GM12874 (cell line): ENCODE measurements at regions not wholly inside any gene's neighbourhood (a gene's known extent, or its start where the extent isn't known, plus 50 kb on each side); places are given as distances from the start of the nearest gene placed in this dataset.

Experiments
- TF ChIP-seq, protein P1 (sequence below): IDR thresholded peaks from 2 replicates; pipeline ENCODE4 v1.5.1; 2011; ENCODE audit warnings: low read depth, mild to moderate bottlenecking, control low read depth, low read length, moderate library complexity; ENCODE audit not compliant: insufficient read depth

DNA sequence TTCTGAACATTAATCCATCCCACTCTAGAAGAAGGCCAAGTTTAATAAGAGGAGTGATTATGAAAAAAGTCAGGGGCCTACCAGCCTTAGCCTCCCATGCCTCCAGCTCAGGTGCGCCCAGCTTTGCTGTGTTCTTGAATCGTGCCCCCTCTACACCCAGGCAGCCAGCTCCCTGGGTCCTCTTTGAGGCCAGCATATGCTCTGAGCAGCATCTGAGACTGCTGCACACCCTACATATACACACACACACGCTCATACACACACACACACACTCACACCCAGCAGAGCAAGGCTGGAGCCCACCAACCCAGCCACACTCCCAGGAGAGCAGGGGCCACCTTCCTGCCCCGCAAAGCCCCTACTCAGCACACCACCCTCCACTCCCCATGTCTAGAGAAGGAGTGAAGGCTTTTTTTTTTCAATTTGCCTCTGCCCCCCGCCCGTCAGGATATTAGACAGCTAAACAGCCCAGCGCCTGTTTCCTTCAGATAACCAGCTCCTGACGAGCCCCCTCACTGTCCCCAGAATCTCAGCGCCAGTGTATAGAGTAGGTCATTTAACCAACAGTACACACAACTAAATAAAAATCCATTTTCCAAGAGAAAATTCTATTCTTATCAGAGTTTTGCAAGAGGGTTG lies 121.6 kb downstream of the BUD13 start:
- TF ChIP-seq, protein P1, sequence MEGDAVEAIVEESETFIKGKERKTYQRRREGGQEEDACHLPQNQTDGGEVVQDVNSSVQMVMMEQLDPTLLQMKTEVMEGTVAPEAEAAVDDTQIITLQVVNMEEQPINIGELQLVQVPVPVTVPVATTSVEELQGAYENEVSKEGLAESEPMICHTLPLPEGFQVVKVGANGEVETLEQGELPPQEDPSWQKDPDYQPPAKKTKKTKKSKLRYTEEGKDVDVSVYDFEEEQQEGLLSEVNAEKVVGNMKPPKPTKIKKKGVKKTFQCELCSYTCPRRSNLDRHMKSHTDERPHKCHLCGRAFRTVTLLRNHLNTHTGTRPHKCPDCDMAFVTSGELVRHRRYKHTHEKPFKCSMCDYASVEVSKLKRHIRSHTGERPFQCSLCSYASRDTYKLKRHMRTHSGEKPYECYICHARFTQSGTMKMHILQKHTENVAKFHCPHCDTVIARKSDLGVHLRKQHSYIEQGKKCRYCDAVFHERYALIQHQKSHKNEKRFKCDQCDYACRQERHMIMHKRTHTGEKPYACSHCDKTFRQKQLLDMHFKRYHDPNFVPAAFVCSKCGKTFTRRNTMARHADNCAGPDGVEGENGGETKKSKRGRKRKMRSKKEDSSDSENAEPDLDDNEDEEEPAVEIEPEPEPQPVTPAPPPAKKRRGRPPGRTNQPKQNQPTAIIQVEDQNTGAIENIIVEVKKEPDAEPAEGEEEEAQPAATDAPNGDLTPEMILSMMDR: no peak

GRCh38 chr11:116650052-116650451 lies 122.7 kb downstream of the BUD13 start:
- TF ChIP-seq, protein P1: no peak

DNA sequence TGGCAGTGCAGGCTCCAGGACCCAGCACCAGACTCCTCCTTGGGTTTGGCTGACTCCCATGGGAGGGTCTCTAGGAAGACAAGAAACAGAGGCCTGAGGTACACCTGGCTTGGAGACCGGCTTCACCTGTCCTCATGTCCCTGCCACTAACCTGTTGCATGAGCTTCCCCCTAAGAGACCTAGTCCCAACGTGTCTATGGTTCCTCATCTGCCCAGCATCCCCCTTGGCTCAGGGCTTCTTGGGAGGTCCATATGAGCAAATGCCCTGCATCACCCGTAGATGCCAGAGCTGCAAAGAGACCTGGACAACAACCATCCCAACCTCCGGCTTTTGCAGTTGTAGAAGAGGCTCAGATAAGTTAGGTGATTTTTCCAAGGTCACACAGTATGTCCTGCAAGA lies 123.5 kb downstream of the BUD13 start:
- TF ChIP-seq, protein P1: no peak

DNA sequence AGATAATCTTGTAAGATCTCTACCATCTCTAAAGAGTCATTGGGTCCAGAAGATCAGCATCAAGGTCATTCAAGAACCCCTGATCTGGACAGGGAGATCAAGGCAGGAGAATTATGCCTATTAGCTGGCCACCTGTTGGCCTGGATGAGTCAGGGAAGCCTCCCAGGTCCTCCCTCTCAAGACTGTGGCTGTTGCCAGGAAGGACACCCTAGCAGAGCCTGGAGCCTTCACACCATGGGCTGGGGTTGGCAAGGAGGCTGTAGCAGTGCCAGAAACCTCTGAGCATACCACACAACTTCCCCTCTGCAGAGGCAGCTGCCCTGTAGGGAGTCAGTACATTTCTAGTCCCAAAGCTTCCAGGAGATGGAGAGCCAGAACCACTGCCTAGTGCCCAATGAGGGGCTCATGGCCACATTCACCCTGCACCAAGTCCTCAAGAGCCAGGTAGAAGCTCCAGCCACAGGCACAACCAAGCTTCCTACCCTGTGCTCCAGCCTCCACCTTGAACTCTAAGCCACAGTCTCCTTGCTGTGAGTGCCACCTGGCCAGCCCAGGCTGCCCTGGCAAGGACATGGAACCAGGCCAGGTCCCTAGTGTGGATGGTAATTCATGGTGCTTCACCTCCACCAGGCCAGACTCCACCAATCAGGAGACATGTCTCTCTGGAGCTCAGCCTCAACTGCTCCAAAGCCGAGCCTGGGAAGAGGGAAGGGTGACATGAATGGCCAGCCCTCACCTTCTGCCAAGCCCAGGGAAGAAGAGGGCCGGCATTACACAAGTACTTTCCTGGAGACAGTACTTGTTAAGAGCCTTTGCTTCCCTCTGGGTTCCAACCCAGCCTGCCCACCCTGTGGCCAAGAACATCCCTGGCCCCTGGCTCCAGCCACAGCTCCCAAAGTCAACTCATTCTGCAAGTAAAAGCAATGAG lies 124.3 kb downstream of the BUD13 start:
- TF ChIP-seq, protein P1: no peak

DNA sequence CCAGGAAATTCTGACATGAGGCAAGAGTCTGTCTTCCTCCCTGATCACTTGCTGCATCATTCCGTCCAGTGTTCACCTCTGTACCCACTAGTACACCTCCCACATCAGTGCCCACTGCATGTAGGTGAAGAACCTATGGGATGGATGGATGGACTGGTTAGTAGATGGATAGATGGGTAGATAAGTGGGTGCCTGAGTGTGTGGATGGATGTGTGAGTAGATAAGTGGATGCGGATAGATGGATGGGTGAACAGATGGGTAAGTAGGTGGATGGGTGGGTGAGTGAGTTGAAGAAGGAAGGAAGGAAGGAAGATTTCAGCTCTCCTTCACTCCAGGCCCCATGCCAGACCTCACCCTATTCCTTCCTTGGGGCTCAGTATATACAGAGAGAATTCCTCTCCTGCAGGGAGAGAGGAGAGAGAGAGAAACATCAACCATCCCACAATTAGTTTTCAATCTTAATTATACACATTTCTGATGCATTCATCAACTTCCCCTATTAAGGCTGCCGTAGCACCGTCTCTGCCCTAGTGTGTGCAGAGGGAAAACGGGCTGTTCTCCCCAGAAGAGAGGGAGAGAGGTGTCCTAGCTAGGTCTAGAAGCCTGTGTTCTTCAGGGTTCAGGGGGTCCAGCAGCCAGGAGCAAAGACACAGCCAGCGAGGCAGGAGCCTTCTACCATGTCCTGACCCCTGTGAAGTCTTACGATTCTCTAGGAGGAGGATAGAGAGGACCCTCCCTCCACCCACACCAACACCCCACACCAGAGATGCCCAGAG lies 125.3 kb downstream of the BUD13 start:
- TF ChIP-seq, protein P1: no peak

GRCh38 chr11:116646191-116646590 lies 126.6 kb downstream of the BUD13 start:
- TF ChIP-seq, protein P1: no peak

DNA sequence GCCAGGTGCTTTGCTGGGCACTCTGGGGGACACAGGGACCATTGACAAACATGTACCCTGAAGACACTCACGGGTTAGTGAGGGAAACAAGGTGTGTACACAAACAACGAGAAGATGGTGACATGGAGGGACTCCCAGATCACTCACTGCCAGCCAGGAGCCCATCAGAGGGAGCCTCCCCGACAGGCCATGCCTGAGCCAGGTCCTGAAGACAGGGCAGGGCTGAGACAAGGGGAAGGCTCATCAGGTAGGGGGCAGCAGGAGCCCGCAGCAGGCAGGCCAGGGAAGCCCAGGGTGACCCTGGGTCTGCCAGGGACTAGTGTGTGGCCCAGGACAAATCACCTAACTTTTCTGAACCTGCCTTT lies 127.9 kb downstream of the BUD13 start:
- TF ChIP-seq, protein P1: no peak
